ENCODE measurements at regions not wholly inside any gene's neighbourhood (a gene's known extent, or its start where the extent isn't known, plus 50 kb on each side); places are given as distances from the start of the nearest gene placed in this dataset.

- TF ChIP-seq JUNB (IDR thresholded peaks at IDR 0.05) (no peak), ATOH8 (CRISPR knock-in tag; IDR thresholded peaks at IDR 0.05; ENCODE audit: low read depth) (no peak), CTCF (IDR thresholded peaks at IDR 0.05) (no peak), HES2 (IDR thresholded peaks at IDR 0.05) (no peak), CEBPB (IDR thresholded peaks at IDR 0.05) (no peak), KDM1A (IDR thresholded peaks at IDR 0.05; ENCODE audit: low read depth) (no peak), RARB (CRISPR knock-in tag; IDR thresholded peaks at IDR 0.05) (no peak), KDM5A (IDR thresholded peaks at IDR 0.05) (no peak), MYC (IDR thresholded peaks at IDR 0.05; ENCODE audit: borderline replicate concordance, low read length) (no peak), POLR2A (IDR thresholded peaks at IDR 0.05; ENCODE audit: low read length) (no peak)
These were observed 135.3 kb downstream of the INSIG2 start for GRCh38 chr2:118223511-118223991.
